Skeletal muscle satellite cell (primary cell): ENCODE measurements at regions not wholly inside any gene's neighbourhood (a gene's known extent, or its start where the extent isn't known, plus 50 kb on each side); places are given as distances from the start of the nearest gene placed in this dataset.

Source experiments
- H3K27me3 ChIP-seq: 2 replicates; pipeline ENCODE4 v1.7.0; 2013; ENCODE audit warnings: low read length; ENCODE audit not compliant: control insufficient read depth, insufficient read depth
- H3K36me3 ChIP-seq: 2 replicates; pipeline ENCODE4 v1.7.0; 2013; ENCODE audit warnings: mild to moderate bottlenecking, control low read depth, low read length; ENCODE audit not compliant: insufficient read depth
- H3K4me1 ChIP-seq: 2 replicates; pipeline ENCODE4 v1.7.0; 2013; ENCODE audit warnings: low read length; ENCODE audit not compliant: control insufficient read depth, insufficient read depth
- H3K4me2 ChIP-seq: 2 replicates; pipeline ENCODE4 v1.7.0; 2013; ENCODE audit warnings: mild to moderate bottlenecking, low read length
- H3K4me3 ChIP-seq: 2 replicates; pipeline ENCODE4 v1.7.0; 2013; ENCODE audit warnings: low read length
- H3K9ac ChIP-seq: 2 replicates; pipeline ENCODE4 v1.7.0; 2013; ENCODE audit warnings: mild to moderate bottlenecking, low read depth, low read length, moderate library complexity
- H3K9me3 ChIP-seq: replicated peaks from 2 replicates; pipeline ENCODE4 v1.7.0; 2013; ENCODE audit warnings: mild to moderate bottlenecking, control low read depth, low read length

DNA sequence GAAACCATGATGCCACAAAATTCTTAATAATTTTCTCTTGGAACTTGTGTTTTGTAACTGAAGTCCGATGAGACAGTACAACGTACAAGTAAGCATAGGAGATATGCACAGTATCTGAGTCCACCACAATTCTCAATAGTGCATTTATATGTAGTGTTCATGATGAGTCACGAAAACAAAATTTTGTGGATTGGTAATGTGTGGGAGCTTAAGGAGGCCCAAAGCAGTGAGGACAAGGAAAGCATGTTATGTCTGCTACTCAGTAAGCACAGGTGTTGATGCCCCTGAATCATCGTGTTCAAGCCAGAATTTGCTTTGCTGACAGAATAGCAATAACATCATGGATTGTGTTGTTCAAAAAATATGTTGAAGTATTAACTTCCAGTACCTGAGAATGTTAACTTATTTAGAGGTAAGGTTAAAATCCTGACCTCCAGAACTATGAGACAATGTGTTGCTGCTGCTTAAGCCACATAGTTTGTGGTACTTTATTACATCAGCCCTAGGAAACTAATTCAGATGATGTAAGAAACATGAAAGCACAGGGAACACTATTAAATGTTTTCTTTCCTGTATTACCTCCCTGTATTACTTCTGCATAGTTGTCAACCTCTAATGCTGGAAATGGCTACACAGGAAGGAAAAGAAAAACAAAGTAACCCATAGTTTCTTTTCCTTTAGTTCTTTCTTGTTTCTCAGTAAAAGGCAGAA is 201.3 kb downstream of the SLITRK6 start:
- H3K9ac ChIP-seq: no peak overlapping the region
- H3K36me3 ChIP-seq: no peaks in the 10 kb centered on the region
- H3K4me3 ChIP-seq: no peak overlapping the region
- no peaks in the 10 kb centered on the region for H3K4me1 ChIP-seq
- peaks cover 10% of the 10 kb centered on the region for H3K9me3 ChIP-seq
- no peak overlapping the region for H3K4me2 ChIP-seq
- H3K27me3 ChIP-seq: no peaks in the 10 kb centered on the region

DNA sequence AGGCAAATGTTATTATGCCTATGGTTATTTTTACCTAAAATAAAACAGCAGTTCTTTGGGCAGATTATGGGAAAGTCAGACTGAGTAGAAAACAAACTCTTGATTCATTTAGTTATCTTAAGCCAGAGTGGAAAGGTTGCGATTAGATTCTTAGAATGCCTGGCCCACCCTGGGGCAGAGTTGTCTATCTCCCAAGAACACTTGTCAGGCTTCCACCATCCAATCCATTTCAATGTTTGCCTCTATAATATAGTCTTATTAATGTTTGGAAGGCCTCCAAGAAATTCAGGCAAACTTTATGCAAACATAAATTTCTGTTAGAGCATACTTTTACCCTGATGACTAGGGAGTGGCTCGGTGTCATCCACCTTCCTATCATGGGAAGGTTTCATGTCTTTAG is 207.0 kb downstream of the SLITRK6 start:
- H3K4me3 ChIP-seq: no peak overlapping the region
- no peak overlapping the region for H3K4me2 ChIP-seq
- no peak overlapping the region for H3K9ac ChIP-seq
- no peaks in the 10 kb centered on the region for H3K36me3 ChIP-seq
- no peaks in the 10 kb centered on the region for H3K27me3 ChIP-seq
- H3K4me1 ChIP-seq: no peaks in the 10 kb centered on the region
- peaks cover 13% of the 10 kb centered on the region for H3K9me3 ChIP-seq

DNA sequence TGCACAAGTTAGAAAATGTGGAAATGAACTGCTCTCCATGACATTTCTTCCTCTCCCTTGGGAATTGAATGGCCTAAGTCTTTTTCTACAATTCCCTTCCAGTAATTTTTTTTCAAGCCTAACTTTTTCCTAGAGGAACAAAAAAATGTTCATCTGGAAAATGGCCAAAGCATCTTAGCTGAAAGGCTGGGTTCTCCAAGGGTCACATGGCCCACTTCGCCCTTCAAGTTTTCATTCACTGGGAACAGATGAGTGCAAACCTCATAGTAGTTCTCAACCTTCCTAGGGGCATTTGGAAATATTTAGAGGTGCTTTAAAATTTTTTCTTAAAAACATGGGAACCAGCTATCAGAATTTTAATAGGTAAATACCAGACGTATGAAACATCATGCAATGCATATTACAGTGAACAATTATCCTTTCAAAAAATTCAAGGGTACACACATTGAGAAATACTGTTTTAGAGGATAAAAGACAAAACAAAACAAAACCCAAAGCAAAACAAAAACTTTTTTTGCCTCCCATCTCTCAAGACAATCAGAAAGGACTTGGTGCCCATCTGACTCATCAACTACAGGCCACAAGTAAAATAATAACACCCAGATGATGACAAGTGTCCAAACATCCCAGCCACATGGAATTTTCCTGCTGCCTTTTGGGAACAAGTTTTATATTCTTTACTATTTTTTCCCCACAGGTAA is 208.8 kb downstream of the SLITRK6 start:
- Histone ChIP-seq H3K9me3 (peaks cover 14% of the 10 kb centered on the region), H3K27me3 (no peaks in the 10 kb centered on the region), H3K9ac (no peak overlapping the region), H3K36me3 (no peaks in the 10 kb centered on the region), H3K4me1 (no peaks in the 10 kb centered on the region), H3K4me2 (no peak overlapping the region), H3K4me3 (no peak overlapping the region)

DNA sequence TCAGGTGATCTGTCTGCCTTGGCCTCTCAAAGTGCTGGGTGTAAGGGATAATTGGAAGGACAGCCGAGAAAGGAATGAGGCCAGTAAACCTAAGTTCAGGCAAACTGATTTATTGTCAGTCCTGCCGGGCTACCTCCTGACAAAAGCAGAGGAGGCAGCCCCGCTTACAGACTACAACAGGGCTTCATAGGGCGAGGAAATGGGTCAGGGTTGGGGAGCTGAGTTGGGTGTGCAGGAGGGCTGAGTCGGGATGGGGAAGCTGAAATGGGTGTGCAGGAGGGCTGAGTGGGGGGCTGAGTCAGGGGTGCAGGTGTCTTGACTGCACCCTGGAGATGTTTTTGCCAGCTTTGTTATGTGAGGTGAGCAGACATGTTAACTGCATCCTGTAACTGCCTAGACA is 210.2 kb downstream of the SLITRK6 start:
- no peaks in the 10 kb centered on the region for H3K27me3 ChIP-seq
- H3K4me1 ChIP-seq: no peaks in the 10 kb centered on the region
- H3K9ac ChIP-seq: no peak overlapping the region
- no peaks in the 10 kb centered on the region for H3K36me3 ChIP-seq
- no peak overlapping the region for H3K4me3 ChIP-seq
- H3K4me2 ChIP-seq: no peak overlapping the region
- peaks cover 9% of the 10 kb centered on the region for H3K9me3 ChIP-seq

DNA sequence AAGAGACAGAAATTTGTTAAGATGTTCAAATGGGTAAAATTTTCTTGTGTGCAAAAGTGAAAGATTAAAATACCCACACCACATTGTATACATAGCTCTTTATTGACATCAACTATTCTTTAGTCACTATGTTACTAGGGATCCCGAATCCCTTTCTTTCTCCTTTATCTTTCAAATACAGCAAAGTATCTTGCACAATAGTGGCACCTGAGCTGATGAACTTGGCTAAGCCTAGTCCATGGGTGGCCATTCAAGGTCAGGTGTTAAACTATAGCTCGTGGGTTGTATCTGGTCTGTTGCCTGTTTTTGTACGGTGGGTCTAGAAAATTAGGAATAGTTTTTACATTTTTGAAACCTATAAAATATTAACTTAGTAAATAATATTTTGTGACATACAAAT is 210.9 kb downstream of the SLITRK6 start:
- Histone ChIP-seq H3K9ac (no peak overlapping the region), H3K4me2 (no peak overlapping the region), H3K4me1 (no peaks in the 10 kb centered on the region), H3K36me3 (no peaks in the 10 kb centered on the region), H3K9me3 (peaks cover 9% of the 10 kb centered on the region), H3K27me3 (no peaks in the 10 kb centered on the region), H3K4me3 (no peak overlapping the region)

DNA sequence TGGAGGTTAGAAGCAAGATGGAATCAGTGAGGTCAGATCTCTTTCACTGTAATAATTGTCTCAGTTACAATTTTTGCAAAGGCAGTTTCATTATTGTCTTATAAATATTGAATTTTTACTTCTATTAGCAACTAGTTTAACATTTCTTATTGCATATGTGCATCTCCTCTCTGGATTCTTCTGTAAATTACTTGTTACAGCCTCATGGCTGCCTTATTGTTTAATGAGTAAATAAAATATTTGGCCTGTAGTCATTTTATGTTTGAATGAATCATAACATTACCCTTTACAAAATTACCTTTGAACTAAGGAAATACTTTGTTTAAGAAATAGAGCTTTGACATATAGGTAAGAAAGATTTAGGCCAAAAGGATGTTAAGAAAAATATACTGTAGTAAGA is 212.4 kb downstream of the SLITRK6 start:
- no peaks in the 10 kb centered on the region for H3K27me3 ChIP-seq
- no peak overlapping the region for H3K4me3 ChIP-seq
- no peaks in the 10 kb centered on the region for H3K4me1 ChIP-seq
- no peaks in the 10 kb centered on the region for H3K36me3 ChIP-seq
- H3K4me2 ChIP-seq: no peak overlapping the region
- no peak overlapping the region for H3K9ac ChIP-seq
- H3K9me3 ChIP-seq: peaks cover 7% of the 10 kb centered on the region

DNA sequence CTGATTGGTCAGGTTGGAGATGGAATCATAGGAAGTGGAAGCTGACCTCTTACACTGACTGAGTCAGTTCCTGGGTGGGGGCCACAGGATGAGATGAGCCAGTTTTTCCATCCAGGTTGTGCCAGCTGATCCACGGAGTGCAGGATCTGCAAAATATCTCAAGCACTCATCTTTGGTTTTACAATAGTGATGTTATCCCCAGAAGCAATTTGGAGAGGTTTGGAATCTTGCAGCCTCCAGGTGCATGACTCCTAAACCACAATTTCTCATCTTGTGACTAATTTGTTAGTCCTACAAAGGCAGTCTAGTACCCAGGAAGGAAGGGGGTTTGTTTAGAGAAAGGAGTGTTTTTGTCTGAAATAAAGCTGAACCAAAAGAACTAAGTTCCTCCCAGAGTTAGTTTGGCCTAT is 212.8 kb downstream of the SLITRK6 start:
- peaks cover 7% of the 10 kb centered on the region for H3K9me3 ChIP-seq
- no peak overlapping the region for H3K9ac ChIP-seq
- no peaks in the 10 kb centered on the region for H3K4me1 ChIP-seq
- no peaks in the 10 kb centered on the region for H3K36me3 ChIP-seq
- H3K27me3 ChIP-seq: no peaks in the 10 kb centered on the region
- H3K4me2 ChIP-seq: no peak overlapping the region
- no peak overlapping the region for H3K4me3 ChIP-seq

DNA sequence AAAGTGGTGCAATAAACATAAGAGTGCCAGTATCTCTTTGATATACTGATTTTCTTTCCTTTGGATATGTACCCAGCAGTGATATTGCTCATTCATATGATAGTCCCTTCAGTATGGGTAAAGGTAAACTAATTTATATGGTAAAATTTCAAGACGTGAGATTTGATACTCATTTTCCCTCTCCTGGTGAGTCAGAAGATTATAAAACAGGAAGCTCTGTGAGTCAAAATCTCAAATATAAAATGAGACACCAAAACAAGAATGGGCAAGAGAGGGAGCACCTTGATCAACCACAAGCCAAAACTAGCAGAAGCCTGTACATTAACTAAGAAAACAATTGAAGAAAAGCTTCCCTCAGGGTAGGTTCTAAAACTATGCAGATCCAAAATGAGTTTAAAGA is 216.3 kb downstream of the SLITRK6 start:
- Histone ChIP-seq H3K4me3 (no peak overlapping the region), H3K4me1 (no peaks in the 10 kb centered on the region), H3K9me3 (peaks cover 3% of the 10 kb centered on the region), H3K4me2 (no peak overlapping the region), H3K27me3 (no peaks in the 10 kb centered on the region), H3K9ac (no peak overlapping the region), H3K36me3 (no peaks in the 10 kb centered on the region)

DNA sequence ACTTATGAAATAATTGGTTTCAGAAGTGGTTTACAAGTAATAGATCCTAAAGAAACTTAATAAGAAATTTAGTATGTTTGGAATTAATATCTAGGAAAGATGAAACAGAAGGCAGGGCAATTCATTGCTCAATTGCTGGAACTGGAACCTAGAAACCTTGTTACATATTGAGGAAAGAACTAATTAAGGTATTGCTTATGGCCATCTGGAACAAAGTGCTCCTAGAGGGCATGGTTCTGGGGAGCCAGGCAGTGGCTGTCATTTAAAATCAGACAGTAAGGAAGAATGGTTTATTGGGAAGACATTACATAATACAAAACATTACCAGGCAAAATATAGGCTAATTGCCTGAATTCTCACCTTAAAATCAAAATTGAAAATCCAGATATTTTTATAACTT is 224.1 kb downstream of the SLITRK6 start:
- Histone ChIP-seq H3K4me2 (no peak overlapping the region), H3K4me1 (no peaks in the 10 kb centered on the region), H3K9ac (no peak overlapping the region), H3K36me3 (no peaks in the 10 kb centered on the region), H3K27me3 (no peaks in the 10 kb centered on the region), H3K9me3 (no peaks in the 10 kb centered on the region), H3K4me3 (no peak overlapping the region)

DNA sequence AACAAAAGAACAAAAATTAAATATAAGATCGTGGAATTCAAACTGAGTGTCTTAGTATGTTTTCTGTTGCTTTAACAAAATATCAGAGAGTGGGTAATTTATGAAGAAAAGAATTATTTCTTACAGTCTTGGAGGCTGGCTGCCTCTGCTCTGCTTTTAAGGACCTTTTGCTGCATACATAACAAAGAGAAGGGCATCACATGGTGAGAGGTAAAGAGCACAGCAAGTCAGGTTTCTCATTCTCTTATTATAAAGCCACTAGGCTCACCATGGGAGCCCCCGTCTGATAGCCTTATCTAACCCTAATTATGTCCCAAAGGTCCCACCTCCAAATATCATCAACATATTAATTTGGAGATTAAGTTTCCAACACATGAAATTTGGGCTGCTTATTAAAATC is 231.3 kb downstream of the SLITRK6 start:
- Histone ChIP-seq H3K4me2 (no peak overlapping the region), H3K4me3 (no peak overlapping the region), H3K9me3 (no peaks in the 10 kb centered on the region), H3K36me3 (no peaks in the 10 kb centered on the region), H3K4me1 (no peaks in the 10 kb centered on the region), H3K27me3 (no peaks in the 10 kb centered on the region), H3K9ac (no peak overlapping the region)

DNA sequence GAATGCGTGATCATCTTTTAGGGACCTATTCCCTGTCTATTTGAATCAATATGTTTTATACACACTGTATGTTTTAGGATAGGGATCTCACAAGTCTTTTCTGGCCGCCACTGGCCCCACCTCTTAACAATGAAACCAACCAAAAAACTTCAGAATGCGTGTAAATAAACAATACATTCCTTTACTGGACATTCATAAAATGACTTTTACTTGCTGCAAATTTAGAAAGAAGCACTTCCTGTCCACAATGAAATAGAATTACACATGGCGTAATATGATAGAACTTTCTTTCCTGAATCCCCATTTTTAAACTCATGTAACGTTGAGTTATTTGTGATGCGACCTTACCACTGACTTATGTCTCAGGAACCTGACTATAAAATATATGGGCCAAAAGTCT is 233.6 kb downstream of the SLITRK6 start:
- H3K9me3 ChIP-seq: no peaks in the 10 kb centered on the region

DNA sequence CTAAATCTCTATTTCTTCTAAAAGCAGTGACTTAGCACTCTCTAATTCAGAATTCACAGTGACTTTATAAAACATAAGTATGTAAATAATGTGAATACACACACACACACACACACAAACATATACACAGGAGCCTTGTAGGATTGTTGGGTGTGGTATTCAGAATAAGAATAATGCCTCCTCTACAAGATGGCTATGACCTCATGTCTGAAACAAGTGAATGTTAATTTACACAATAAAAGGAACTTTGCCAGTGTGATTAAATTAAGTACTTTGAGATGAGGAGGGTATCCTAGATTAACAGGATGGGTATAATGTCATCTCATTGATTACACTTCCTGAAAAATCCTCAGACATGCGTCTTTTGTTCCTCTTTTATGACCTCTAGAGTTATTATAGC is 234.6 kb downstream of the SLITRK6 start:
- Histone ChIP-seq H3K9me3 (no peaks in the 10 kb centered on the region), H3K4me3 (no peak overlapping the region), H3K9ac (no peak overlapping the region), H3K36me3 (no peaks in the 10 kb centered on the region), H3K27me3 (no peaks in the 10 kb centered on the region), H3K4me2 (no peak overlapping the region), H3K4me1 (no peaks in the 10 kb centered on the region)

More for the DNA sequence above, 233.6 kb downstream of the SLITRK6 start:
- no peaks in the 10 kb centered on the region for H3K4me1 ChIP-seq
- H3K4me3 ChIP-seq: no peak overlapping the region
- no peaks in the 10 kb centered on the region for H3K27me3 ChIP-seq
- H3K4me2 ChIP-seq: no peak overlapping the region
- no peak overlapping the region for H3K9ac ChIP-seq
- H3K36me3 ChIP-seq: no peaks in the 10 kb centered on the region
